ENCODE measurements at regions not wholly inside any gene's neighbourhood (a gene's known extent, or its start where the extent isn't known, plus 50 kb on each side); places are given as distances from the start of the nearest gene placed in this dataset.

- no peaks in the 10 kb centered on the region for H3K27me3 ChIP-seq
- H3K27ac ChIP-seq = no peak overlapping the region
- TF ChIP-seq POLR2AphosphoS5 (IDR thresholded peaks at IDR 0.05) (no peak), EP300 (IDR thresholded peaks at IDR 0.05) (no peak), POLR2A (IDR thresholded peaks at IDR 0.05) (no peak), CTCF (IDR thresholded peaks at IDR 0.05) (no peak)
- H3K4me1 ChIP-seq = no peaks in the 10 kb centered on the region
- 68 to 71% methylated on average over 1 of the region's 1 CpG for WGBS, 2 donors
- H3K36me3 ChIP-seq = no peaks in the 10 kb centered on the region
- no peaks in the 10 kb centered on the region for H3K9me3 ChIP-seq
- no peak overlapping the region for H3K4me3 ChIP-seq
- no peak for DNase-seq
- intact Hi-C loops (cut with DNase I) = no loop called here
Observed at GRCh38 chr3:35380196-35380595, 259.1 kb upstream of the ARPP21 start.

GRCh38 chr3:35383216-35383615, 256.1 kb upstream of the ARPP21 start:
- intact Hi-C loops (cut with DNase I) = no loop called here
- no peaks in the 10 kb centered on the region for H3K27me3 ChIP-seq
- no peak overlapping the region for H3K4me3 ChIP-seq
- DNase-seq = no peak
- no peaks in the 10 kb centered on the region for H3K36me3 ChIP-seq
- no peak for TF ChIP-seq EP300 (IDR thresholded peaks at IDR 0.05)
- no peak for TF ChIP-seq CTCF (IDR thresholded peaks at IDR 0.05)
- no peak for TF ChIP-seq POLR2AphosphoS5 (IDR thresholded peaks at IDR 0.05)
- TF ChIP-seq POLR2A (IDR thresholded peaks at IDR 0.05) = no peak
- no peak overlapping the region for H3K27ac ChIP-seq
- 64 to 86% methylated on average over 2 of the region's 2 CpGs for WGBS, 2 donors
- no peaks in the 10 kb centered on the region for H3K9me3 ChIP-seq
- H3K4me1 ChIP-seq = no peaks in the 10 kb centered on the region

- intact Hi-C loops (cut with DNase I) = no loop called here
- no peaks in the 10 kb centered on the region for H3K4me1 ChIP-seq
- no peaks in the 10 kb centered on the region for H3K36me3 ChIP-seq
- no peaks in the 10 kb centered on the region for H3K27me3 ChIP-seq
- no peak for DNase-seq
- H3K27ac ChIP-seq = no peak overlapping the region
- WGBS, 2 donors = 71 to 75% methylated on average over 8 of the region's 8 CpGs
- TF ChIP-seq EP300 (IDR thresholded peaks at IDR 0.05) (no peak), POLR2AphosphoS5 (IDR thresholded peaks at IDR 0.05) (no peak), CTCF (IDR thresholded peaks at IDR 0.05) (no peak), POLR2A (IDR thresholded peaks at IDR 0.05) (no peak)
- no peaks in the 10 kb centered on the region for H3K9me3 ChIP-seq
- H3K4me3 ChIP-seq = no peak overlapping the region
Observed at GRCh38 chr3:35383719-35384555, 255.4 kb upstream of the ARPP21 start.

- DNase-seq = no peak
- intact Hi-C loops (cut with DNase I) = no loop called here
- TF ChIP-seq POLR2A (IDR thresholded peaks at IDR 0.05) (no peak), POLR2AphosphoS5 (IDR thresholded peaks at IDR 0.05) (no peak), CTCF (IDR thresholded peaks at IDR 0.05) (no peak), EP300 (IDR thresholded peaks at IDR 0.05) (no peak)
Observed at GRCh38 chr3:35385271-35385670, 254.1 kb upstream of the ARPP21 start.

GRCh38 chr3:35389907-35390306, 249.4 kb upstream of the ARPP21 start:
- Histone ChIP-seq H3K9me3 (peaks cover 0 to 7% (median 0%) of the 10 kb centered on the region in 4 donors), H3K4me1 (no peaks in the 10 kb centered on the region), H3K27me3 (no peaks in the 10 kb centered on the region), H3K4me3 (no peak overlapping the region), H3K27ac (no peak overlapping the region), H3K36me3 (no peaks in the 10 kb centered on the region)
- 32 to 34% methylated on average over 2 of the region's 2 CpGs for WGBS, 2 donors
- no peak for TF ChIP-seq POLR2A (IDR thresholded peaks at IDR 0.05)
- no peak for TF ChIP-seq EP300 (IDR thresholded peaks at IDR 0.05)
- TF ChIP-seq CTCF (IDR thresholded peaks at IDR 0.05) = no peak
- DNase-seq = no peak
- intact Hi-C loops (cut with DNase I) = no loop called here

More at GRCh38 chr3:35385271-35385670, 254.1 kb upstream of the ARPP21 start:
- Histone ChIP-seq H3K27me3 (no peaks in the 10 kb centered on the region), H3K4me1 (no peaks in the 10 kb centered on the region), H3K9me3 (no peaks in the 10 kb centered on the region), H3K36me3 (no peaks in the 10 kb centered on the region), H3K27ac (no peak overlapping the region), H3K4me3 (no peak overlapping the region)

Data from sigmoid colon (tissue), 6 donors.